Neural progenitor cell (in vitro differentiated cells): ENCODE measurements at regions not wholly inside any gene's neighbourhood (a gene's known extent, or its start where the extent isn't known, plus 50 kb on each side); places are given as distances from the start of the nearest gene placed in this dataset.

Experiments
- DNase-seq: peaks from one replicate; pipeline ENCODE4 v3.0.0-alpha.2; 2016; ENCODE audit warnings: low spot score
- H2AFZ ChIP-seq: fragments of 200-600 bp; sonication (generic); replicated peaks from 2 replicates; pipeline ENCODE4 v1.6.1; 2016; ENCODE audit warnings: antibody characterized with exemption
- H3F3A ChIP-seq: fragments of 200-600 bp; sonication (generic); 2 replicates; pipeline ENCODE4 v1.6.1; 2016; ENCODE audit warnings: antibody characterized with exemption, low read depth
- H3K27ac ChIP-seq: fragments of 200-600 bp; sonication (generic); 2 replicates; pipeline ENCODE4 v1.5.1; 2016; ENCODE audit warnings: mild to moderate bottlenecking
- H3K27me3 ChIP-seq: fragments of 200-600 bp; sonication (generic); 2 replicates; pipeline ENCODE4 v1.6.1; 2016; ENCODE audit warnings: mild to moderate bottlenecking, moderate library complexity
- H3K36me3 ChIP-seq: fragments of 200-600 bp; sonication (generic); 2 replicates; pipeline ENCODE4 v1.5.1; 2016
- H3K4me1 ChIP-seq: fragments of 200-600 bp; sonication (generic); 2 replicates; pipeline ENCODE4 v1.6.1; 2016; ENCODE audit warnings: mixed run types
- H3K4me2 ChIP-seq: fragments of 200-600 bp; sonication (generic); 2 replicates; pipeline ENCODE4 v1.6.1; 2016
- H3K4me3 ChIP-seq: fragments of 200-600 bp; sonication (generic); 2 replicates; pipeline ENCODE4 v1.5.1; 2016
- H3K79me2 ChIP-seq: fragments of 200-600 bp; sonication (generic); 2 replicates; pipeline ENCODE4 v1.6.1; 2016; ENCODE audit warnings: low read depth
- H3K9ac ChIP-seq: fragments of 200-600 bp; sonication (generic); 2 replicates; pipeline ENCODE4 v1.6.1; 2016
- H3K9me3 ChIP-seq: fragments of 200-600 bp; sonication (generic); 2 replicates; pipeline ENCODE4 v1.5.1; 2016; ENCODE audit warnings: low read depth
- H4K20me1 ChIP-seq: fragments of 200-600 bp; sonication (generic); 2 replicates; pipeline ENCODE4 v1.6.1; 2016; ENCODE audit warnings: low read depth
- H3K27ac Mint-ChIP-seq: 3 replicates; pipeline ENCODE4 v1.8.0; 2021; ENCODE audit warnings: mixed read lengths
- H3K27me3 Mint-ChIP-seq: 2 replicates; pipeline ENCODE4 v1.8.0; 2022; ENCODE audit warnings: low read depth, mild to moderate bottlenecking, inconsistent platforms, moderate library complexity, mixed read lengths; ENCODE audit not compliant: insufficient read depth
- H3K36me3 Mint-ChIP-seq: 3 replicates; pipeline ENCODE4 v1.8.0; 2021; ENCODE audit warnings: mixed read lengths
- H3K4me1 Mint-ChIP-seq: 3 replicates; pipeline ENCODE4 v1.8.0; 2021; ENCODE audit warnings: mixed read lengths
- H3K4me3 Mint-ChIP-seq: 3 replicates; pipeline ENCODE4 v1.8.0; 2021; ENCODE audit warnings: mild to moderate bottlenecking, moderate library complexity, mixed read lengths
- H3K9me3 Mint-ChIP-seq: 3 replicates; pipeline ENCODE4 v1.8.0; 2020; ENCODE audit warnings: mixed read lengths
- CTCF ChIP-seq: fragments of 200-600 bp; sonication (generic); IDR thresholded peaks from 2 replicates; pipeline ENCODE4 v1.5.1; 2017; ENCODE audit warnings: antibody characterized with exemption, mild to moderate bottlenecking
- EZH2 ChIP-seq: fragments of 200-600 bp; sonication (generic); IDR thresholded peaks from 2 replicates; pipeline ENCODE4 v1.6.1; 2017; ENCODE audit warnings: antibody characterized with exemption, mild to moderate bottlenecking, moderate library complexity
- EZH2phosphoT487 ChIP-seq: fragments of 200-600 bp; sonication (generic); IDR thresholded peaks from 2 replicates; pipeline ENCODE4 v1.6.1; 2017; ENCODE audit warnings: antibody characterized with exemption

GRCh38 chrX:13934731-13935130, 95.0 kb downstream of the GEMIN8 start:
- Mint-ChIP-seq H3K9me3 (peaks cover 21% of the 10 kb centered on the region), H3K27ac (no peak overlapping the region), H3K4me3 (no peak overlapping the region), H3K36me3 (peaks cover 26% of the 10 kb centered on the region), H3K27me3 (no peaks in the 10 kb centered on the region), H3K4me1 (peaks cover 25% of the 10 kb centered on the region)
- H3F3A ChIP-seq: peaks cover 11% of the 10 kb centered on the region
- peaks cover 18% of the 10 kb centered on the region for H3K4me1 ChIP-seq
- no peak for DNase-seq
- H3K27me3 ChIP-seq: no peaks in the 10 kb centered on the region
- H2AFZ ChIP-seq: no peak overlapping the region
- no peaks in the 10 kb centered on the region for H4K20me1 ChIP-seq
- H3K4me3 ChIP-seq: no peak overlapping the region
- no peak overlapping the region for H3K27ac ChIP-seq
- peaks cover 4% of the 10 kb centered on the region for H3K9me3 ChIP-seq
- H3K9ac ChIP-seq: no peak overlapping the region
- TF ChIP-seq EZH2phosphoT487: no peak
- TF ChIP-seq EZH2: no peak
- TF ChIP-seq CTCF: no peak
- H3K79me2 ChIP-seq: peaks cover 29% of the 10 kb centered on the region
- H3K4me2 ChIP-seq: no peak overlapping the region
- no peaks in the 10 kb centered on the region for H3K36me3 ChIP-seq

- Mint-ChIP-seq H3K4me3 (no peak overlapping the region), H3K36me3 (peaks cover 34% of the 10 kb centered on the region), H3K4me1 (peaks cover 18% of the 10 kb centered on the region), H3K27ac (no peak overlapping the region), H3K27me3 (no peaks in the 10 kb centered on the region), H3K9me3 (peaks cover 24% of the 10 kb centered on the region)
- peaks cover 37% of the 10 kb centered on the region for H3K79me2 ChIP-seq
- H4K20me1 ChIP-seq: no peaks in the 10 kb centered on the region
- H3K9me3 ChIP-seq: peaks cover 6% of the 10 kb centered on the region
- H3K9ac ChIP-seq: no peak overlapping the region
- no peak for DNase-seq
- peaks cover 12% of the 10 kb centered on the region for H3K4me1 ChIP-seq
- no peaks in the 10 kb centered on the region for H3K27me3 ChIP-seq
- no peak overlapping the region for H2AFZ ChIP-seq
- no peaks in the 10 kb centered on the region for H3K36me3 ChIP-seq
- no peak overlapping the region for H3K4me2 ChIP-seq
- no peak for TF ChIP-seq CTCF
- no peak for TF ChIP-seq EZH2phosphoT487
- TF ChIP-seq EZH2: no peak
- H3F3A ChIP-seq: peaks cover 2% of the 10 kb centered on the region
- no peak overlapping the region for H3K27ac ChIP-seq
- no peak overlapping the region for H3K4me3 ChIP-seq
Measured at GRCh38 chrX:13933851-13934250, 95.8 kb downstream of the GEMIN8 start.

GRCh38 chrX:13933352-13933751, 96.3 kb downstream of the GEMIN8 start:
- Histone ChIP-seq H3K9ac (no peak overlapping the region), H4K20me1 (no peaks in the 10 kb centered on the region), H3K27ac (no peak overlapping the region), H3K36me3 (peaks cover 3% of the 10 kb centered on the region), H3K27me3 (no peaks in the 10 kb centered on the region), H3K4me3 (no peak overlapping the region), H3K4me2 (no peak overlapping the region), H3F3A (no peaks in the 10 kb centered on the region), H3K9me3 (peaks cover 6% of the 10 kb centered on the region), H3K4me1 (peaks cover 15% of the 10 kb centered on the region), H2AFZ (no peak overlapping the region), H3K79me2 (peaks cover 42% of the 10 kb centered on the region)
- DNase-seq: no peak
- Mint-ChIP-seq H3K4me3 (no peak overlapping the region), H3K9me3 (peaks cover 29% of the 10 kb centered on the region), H3K36me3 (peaks cover 38% of the 10 kb centered on the region), H3K27me3 (no peaks in the 10 kb centered on the region), H3K27ac (no peak overlapping the region), H3K4me1 (peaks cover 18% of the 10 kb centered on the region)
- TF ChIP-seq CTCF: no peak
